MCF 10A (cell line): ENCODE measurements at regions not wholly inside any gene's neighbourhood (a gene's known extent, or its start where the extent isn't known, plus 50 kb on each side); places are given as distances from the start of the nearest gene placed in this dataset.
"Not testable (repeated sequence)": the region's sequence is repeated elsewhere in the genome, so short reads cannot be mapped to it uniquely, and the experiment has no call there.

Experiments
- BruUV-seq: library from RNA; stranded (reverse); fragments of 400-500 nt; replicated peaks from 2 replicates; lab custom pipeline; 2021; lab: Mats Ljungman, UMichigan
- CTCF ChIA-PET: fragments of 300-600 bp; sonication (Branson Sonifier 250); formaldehyde crosslinking; extraction: SDS; loops from one replicate; lab custom pipeline; 2021; ENCODE audit warnings: antibody characterized with exemption, inconsistent platforms; lab: Yijun Ruan, JAX
- POLR2A ChIA-PET: fragments of 300-600, 350-650 bp; sonication (Branson Sonifier 250); formaldehyde crosslinking; extraction: SDS; loops from one replicate; lab custom pipeline; 2020; ENCODE audit warnings: antibody characterized with exemption, inconsistent platforms; lab: Yijun Ruan, JAX
- DNase-seq: peaks from one replicate; pipeline ENCODE4 v3.0.0-alpha.2; 2018; ENCODE audit not compliant: unreplicated experiment
- H3K27ac Mint-ChIP-seq: one replicate; pipeline ENCODE4 v1.8.0; 2022; ENCODE audit warnings: mild to moderate bottlenecking, low read depth, mixed read lengths; ENCODE audit not compliant: unreplicated experiment
- H3K27me3 Mint-ChIP-seq: one replicate; pipeline ENCODE4 v1.8.0; 2022; ENCODE audit warnings: mixed read lengths; ENCODE audit not compliant: insufficient read depth, unreplicated experiment
- H3K36me3 Mint-ChIP-seq: one replicate; pipeline ENCODE4 v1.8.0; 2022; ENCODE audit warnings: mild to moderate bottlenecking, moderate library complexity, mixed read lengths; ENCODE audit not compliant: insufficient read depth, unreplicated experiment
- H3K4me1 Mint-ChIP-seq: one replicate; pipeline ENCODE4 v1.8.0; 2022; ENCODE audit warnings: mixed read lengths; ENCODE audit not compliant: insufficient read depth, unreplicated experiment
- H3K4me3 Mint-ChIP-seq: one replicate; pipeline ENCODE4 v1.8.0; 2022; ENCODE audit warnings: mild to moderate bottlenecking, moderate library complexity, mixed read lengths; ENCODE audit not compliant: unreplicated experiment
- H3K9me3 Mint-ChIP-seq: one replicate; pipeline ENCODE4 v1.8.0; 2022; ENCODE audit warnings: mixed read lengths; ENCODE audit not compliant: unreplicated experiment
- CTCF ChIP-seq: fragments of 200-600 bp; IDR thresholded peaks from one replicate; pipeline ENCODE4 v1.8.0; 2022; ENCODE audit warnings: antibody characterized with exemption, mild to moderate bottlenecking; ENCODE audit not compliant: unreplicated experiment
- intact Hi-C: fragments of 100-400 bp; cut with micrococcal nuclease; formaldehyde crosslinking; loops from 2 replicates; pipeline ENCODE4 v1.14.1; 2022

GRCh38 chr19:20472854-20473253 is 92.7 kb downstream of the ZNF737 start:
- no TSS peak for BruUV-seq
- ChIA-PET CTCF (interaction anchor here (0.5 kb wide), 1 partner anchor 50 kb away, joined by 4 read pairs; no protein-coding TSS in a partner anchor), POLR2A (no interaction called here)
- H3K9me3 Mint-ChIP-seq = peaks cover 29% of the 10 kb centered on the region
- H3K4me3 Mint-ChIP-seq = no peak overlapping the region
- H3K36me3 Mint-ChIP-seq = no peaks in the 10 kb centered on the region
- no peak for DNase-seq
- no peaks in the 10 kb centered on the region for H3K27me3 Mint-ChIP-seq
- TF ChIP-seq CTCF = no peak
- no peak overlapping the region for H3K27ac Mint-ChIP-seq
- intact Hi-C loops = no loop called here
- H3K4me1 Mint-ChIP-seq = no peaks in the 10 kb centered on the region

GRCh38 chr19:20471431-20471830 is 94.2 kb downstream of the ZNF737 start:
- Mint-ChIP-seq H3K4me1 (no peaks in the 10 kb centered on the region), H3K27ac (no peak overlapping the region), H3K9me3 (peaks cover 14% of the 10 kb centered on the region), H3K27me3 (no peaks in the 10 kb centered on the region), H3K4me3 (no peak overlapping the region), H3K36me3 (no peaks in the 10 kb centered on the region)
- no TSS peak for BruUV-seq
- ChIA-PET CTCF (no interaction called here), POLR2A (no interaction called here)
- no peak for DNase-seq
- intact Hi-C loops = no loop called here
- TF ChIP-seq CTCF = no peak

- no peak for TF ChIP-seq CTCF
- no TSS peak for BruUV-seq
- CTCF ChIA-PET = no interaction called here
- POLR2A ChIA-PET = no interaction called here
- H3K36me3 Mint-ChIP-seq = no peaks in the 10 kb centered on the region
- no peaks in the 10 kb centered on the region for H3K27me3 Mint-ChIP-seq
- peaks cover 7% of the 10 kb centered on the region for H3K9me3 Mint-ChIP-seq
- intact Hi-C loops = no loop called here
- DNase-seq = no peak
- H3K27ac Mint-ChIP-seq = no peak overlapping the region
- no peaks in the 10 kb centered on the region for H3K4me1 Mint-ChIP-seq
- no peak overlapping the region for H3K4me3 Mint-ChIP-seq
Measured at GRCh38 chr19:20470345-20471135, 95.0 kb downstream of the ZNF737 start.

- H3K9me3 Mint-ChIP-seq, BruUV-seq, H3K4me1 Mint-ChIP-seq, CTCF ChIA-PET, H3K36me3 Mint-ChIP-seq, H3K27me3 Mint-ChIP-seq, intact Hi-C loops, DNase-seq, H3K4me3 Mint-ChIP-seq, POLR2A ChIA-PET, H3K27ac Mint-ChIP-seq: not testable (repeated sequence)
Measured at GRCh38 chr19:20466638-20466990, 99.0 kb downstream of the ZNF737 start.

- CTCF ChIA-PET, H3K4me3 Mint-ChIP-seq, DNase-seq, POLR2A ChIA-PET, BruUV-seq, H3K27ac Mint-ChIP-seq, H3K27me3 Mint-ChIP-seq, H3K9me3 Mint-ChIP-seq, H3K4me1 Mint-ChIP-seq, intact Hi-C loops, H3K36me3 Mint-ChIP-seq: not testable (repeated sequence)
Measured at GRCh38 chr19:20465922-20466637, 99.5 kb downstream of the ZNF737 start.
